ENCODE measurements at regions not wholly inside any gene's neighbourhood (a gene's known extent, or its start where the extent isn't known, plus 50 kb on each side); places are given as distances from the start of the nearest gene placed in this dataset.

- TF ChIP-seq POLR2A (IDR thresholded peaks at IDR 0.05), result no peak
- TF ChIP-seq CTCF (IDR thresholded peaks at IDR 0.05), result no peak
- no peak for TF ChIP-seq POLR2AphosphoS5 (IDR thresholded peaks at IDR 0.05)
These were observed 337.1 kb downstream of the DYSF start for GRCh38 chr2:71790226-71791060.

All from prostate gland (tissue), 2 donors.